ENCODE measurements at regions not wholly inside any gene's neighbourhood (a gene's known extent, or its start where the extent isn't known, plus 50 kb on each side); places are given as distances from the start of the nearest gene placed in this dataset.

DNA sequence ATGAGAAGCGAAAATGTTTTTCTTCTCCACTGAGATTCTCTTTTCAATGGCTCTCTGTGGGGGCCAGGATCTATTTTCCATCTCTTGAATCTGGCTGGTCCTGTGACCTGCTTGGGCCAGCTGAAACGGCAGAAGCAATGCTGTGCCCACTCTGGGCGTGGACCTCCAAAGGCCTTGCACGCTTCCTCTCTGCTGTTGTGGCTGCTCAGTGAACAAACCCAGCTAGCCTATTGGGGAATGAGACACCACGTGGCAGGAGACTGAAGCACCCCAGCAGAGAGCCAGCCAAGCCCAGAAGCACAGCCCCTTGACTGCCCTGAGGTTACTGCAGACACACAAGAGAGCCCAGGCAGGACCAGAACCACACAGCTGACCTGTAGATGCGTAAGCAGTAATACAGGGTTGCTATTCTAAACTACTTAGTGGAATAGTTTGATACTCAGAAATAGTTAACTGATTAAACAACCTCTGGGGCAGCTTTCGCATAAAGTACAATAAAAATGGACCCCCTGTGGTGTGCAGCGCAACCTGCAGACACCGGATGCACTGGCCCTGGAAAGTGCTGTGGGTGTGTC, 221.7 kb upstream of the SH3BP4 start:
- H3K4me1 Mint-ChIP-seq, result peaks cover 3% of the 10 kb centered on the region; the same call in 1 of the 2 replicates
- DNase-seq (ENCODE audit: low spot score), result peak; percentile 21
- H3K36me3 Mint-ChIP-seq, result peaks cover 4% of the 10 kb centered on the region
- H3K27ac Mint-ChIP-seq, result no peak overlapping the region
- ChIA-PET POLR2A (no interaction called here), CTCF (interaction anchor here (0.6 to 1.1 kb wide), 2 partner anchors 119 to 134 kb away, joined by 3 read pairs; no protein-coding TSS in a partner anchor)
- peak; percentile 74 for TF ChIP-seq USF2 (CRISPR knock-in tag; IDR thresholded peaks at IDR 0.05)
- TF ChIP-seq EMX1 (CRISPR knock-in tag; IDR thresholded peaks at IDR 0.05), result no peak
- TF ChIP-seq IRF2 (CRISPR knock-in tag; IDR thresholded peaks at IDR 0.05; ENCODE audit: borderline replicate concordance, low read depth), result no peak
- TF ChIP-seq MAX (CRISPR knock-in tag; IDR thresholded peaks at IDR 0.05), result no peak
- no peak for TF ChIP-seq CBFB (CRISPR knock-in tag; IDR thresholded peaks at IDR 0.05; ENCODE audit: low read depth)
- no peak for TF ChIP-seq ZNF671 (CRISPR knock-in tag; IDR thresholded peaks at IDR 0.05)
- no peak for TF ChIP-seq TEAD4 (CRISPR knock-in tag; IDR thresholded peaks at IDR 0.05)
- no peak for TF ChIP-seq ZNF263 (CRISPR knock-in tag; IDR thresholded peaks at IDR 0.05; ENCODE audit: low read depth)
- no peak for TF ChIP-seq RORB (CRISPR knock-in tag; IDR thresholded peaks at IDR 0.05)
- peak; percentile 66 for TF ChIP-seq USF1 (CRISPR knock-in tag; IDR thresholded peaks at IDR 0.05)
- H3K4me3 Mint-ChIP-seq, result no peak overlapping the region
- no peaks in the 10 kb centered on the region for H3K27me3 Mint-ChIP-seq (ENCODE audit: low read depth)
- ATAC-seq, result peak; percentile 83
- peaks cover 9% of the 10 kb centered on the region for H3K9me3 Mint-ChIP-seq

DNA sequence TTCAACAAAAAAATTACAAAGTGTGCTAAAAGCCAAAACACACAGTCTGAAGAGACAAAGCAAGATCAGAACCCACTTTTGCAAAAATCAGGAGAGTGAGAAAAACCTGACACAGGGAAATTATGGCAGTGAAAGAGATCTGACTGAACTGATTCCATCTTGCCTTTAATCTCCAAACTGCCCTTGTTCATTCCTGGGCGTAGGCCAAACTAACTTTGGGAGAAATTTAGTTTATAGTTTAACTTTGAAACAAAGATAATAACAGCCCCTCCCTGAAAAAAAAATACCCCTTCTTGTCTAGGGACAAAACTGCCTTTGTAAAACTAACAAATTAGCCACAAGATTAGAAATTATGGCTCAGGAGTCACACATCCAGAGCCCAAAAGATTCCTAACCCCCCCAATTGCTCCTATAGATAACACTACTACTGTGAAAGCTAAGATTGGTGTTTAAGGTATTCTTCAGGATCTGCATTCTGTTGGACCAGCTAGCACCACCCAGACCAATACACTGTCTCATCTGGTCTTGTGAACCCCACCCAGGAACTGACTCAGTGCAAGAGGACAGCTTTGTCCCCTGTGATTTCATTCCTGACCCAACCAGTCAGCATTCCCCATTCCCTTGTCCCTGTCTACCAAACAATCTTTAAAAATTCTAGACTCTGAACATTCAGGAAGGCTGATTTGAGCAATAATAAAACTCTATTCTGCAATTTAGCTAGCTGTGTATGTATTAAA, 226.1 kb upstream of the SH3BP4 start:
- ChIA-PET CTCF (no interaction called here), POLR2A (no interaction called here)
- Mint-ChIP-seq H3K4me3 (no peak overlapping the region), H3K27me3 (ENCODE audit: low read depth) (no peaks in the 10 kb centered on the region), H3K36me3 (no peaks in the 10 kb centered on the region), H3K27ac (no peak overlapping the region), H3K9me3 (no peaks in the 10 kb centered on the region), H3K4me1 (peaks cover 12% of the 10 kb centered on the region)
- TF ChIP-seq AR (CRISPR knock-in tag; IDR thresholded peaks at IDR 0.05) (no peak), JUN (CRISPR knock-in tag; IDR thresholded peaks at IDR 0.05) (no peak), ESRRA (CRISPR knock-in tag; IDR thresholded peaks at IDR 0.05; ENCODE audit: borderline replicate concordance) (no peak), ZNF121 (CRISPR knock-in tag; IDR thresholded peaks at IDR 0.05) (no peak)
- TF ChIP-seq, protein P1, sequence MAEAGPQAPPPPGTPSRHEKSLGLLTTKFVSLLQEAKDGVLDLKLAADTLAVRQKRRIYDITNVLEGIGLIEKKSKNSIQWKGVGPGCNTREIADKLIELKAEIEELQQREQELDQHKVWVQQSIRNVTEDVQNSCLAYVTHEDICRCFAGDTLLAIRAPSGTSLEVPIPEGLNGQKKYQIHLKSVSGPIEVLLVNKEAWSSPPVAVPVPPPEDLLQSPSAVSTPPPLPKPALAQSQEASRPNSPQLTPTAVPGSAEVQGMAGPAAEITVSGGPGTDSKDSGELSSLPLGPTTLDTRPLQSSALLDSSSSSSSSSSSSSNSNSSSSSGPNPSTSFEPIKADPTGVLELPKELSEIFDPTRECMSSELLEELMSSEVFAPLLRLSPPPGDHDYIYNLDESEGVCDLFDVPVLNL (CRISPR knock-in tag; IDR thresholded peaks at IDR 0.05; ENCODE audit: borderline replicate concordance, low read depth), result no peak
- TF ChIP-seq, protein P2, sequence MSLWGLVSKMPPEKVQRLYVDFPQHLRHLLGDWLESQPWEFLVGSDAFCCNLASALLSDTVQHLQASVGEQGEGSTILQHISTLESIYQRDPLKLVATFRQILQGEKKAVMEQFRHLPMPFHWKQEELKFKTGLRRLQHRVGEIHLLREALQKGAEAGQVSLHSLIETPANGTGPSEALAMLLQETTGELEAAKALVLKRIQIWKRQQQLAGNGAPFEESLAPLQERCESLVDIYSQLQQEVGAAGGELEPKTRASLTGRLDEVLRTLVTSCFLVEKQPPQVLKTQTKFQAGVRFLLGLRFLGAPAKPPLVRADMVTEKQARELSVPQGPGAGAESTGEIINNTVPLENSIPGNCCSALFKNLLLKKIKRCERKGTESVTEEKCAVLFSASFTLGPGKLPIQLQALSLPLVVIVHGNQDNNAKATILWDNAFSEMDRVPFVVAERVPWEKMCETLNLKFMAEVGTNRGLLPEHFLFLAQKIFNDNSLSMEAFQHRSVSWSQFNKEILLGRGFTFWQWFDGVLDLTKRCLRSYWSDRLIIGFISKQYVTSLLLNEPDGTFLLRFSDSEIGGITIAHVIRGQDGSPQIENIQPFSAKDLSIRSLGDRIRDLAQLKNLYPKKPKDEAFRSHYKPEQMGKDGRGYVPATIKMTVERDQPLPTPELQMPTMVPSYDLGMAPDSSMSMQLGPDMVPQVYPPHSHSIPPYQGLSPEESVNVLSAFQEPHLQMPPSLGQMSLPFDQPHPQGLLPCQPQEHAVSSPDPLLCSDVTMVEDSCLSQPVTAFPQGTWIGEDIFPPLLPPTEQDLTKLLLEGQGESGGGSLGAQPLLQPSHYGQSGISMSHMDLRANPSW (CRISPR knock-in tag; conservative IDR thresholded peaks at IDR 0.05; ENCODE audit: low read depth), result no peak
- ATAC-seq (no peak), DNase-seq (ENCODE audit: low spot score) (no peak)

All from WTC11 (cell line).